ENCODE measurements at regions not wholly inside any gene's neighbourhood (a gene's known extent, or its start where the extent isn't known, plus 50 kb on each side); places are given as distances from the start of the nearest gene placed in this dataset.

GRCh38 chr5:8550921-8551320 is 682.0 kb downstream of the MTRR start:
- TF ChIP-seq POLR2A (IDR thresholded peaks at IDR 0.05) (no peak), POLR2AphosphoS5 (IDR thresholded peaks at IDR 0.05) (no peak)
- TF ChIP-seq, protein P1, sequence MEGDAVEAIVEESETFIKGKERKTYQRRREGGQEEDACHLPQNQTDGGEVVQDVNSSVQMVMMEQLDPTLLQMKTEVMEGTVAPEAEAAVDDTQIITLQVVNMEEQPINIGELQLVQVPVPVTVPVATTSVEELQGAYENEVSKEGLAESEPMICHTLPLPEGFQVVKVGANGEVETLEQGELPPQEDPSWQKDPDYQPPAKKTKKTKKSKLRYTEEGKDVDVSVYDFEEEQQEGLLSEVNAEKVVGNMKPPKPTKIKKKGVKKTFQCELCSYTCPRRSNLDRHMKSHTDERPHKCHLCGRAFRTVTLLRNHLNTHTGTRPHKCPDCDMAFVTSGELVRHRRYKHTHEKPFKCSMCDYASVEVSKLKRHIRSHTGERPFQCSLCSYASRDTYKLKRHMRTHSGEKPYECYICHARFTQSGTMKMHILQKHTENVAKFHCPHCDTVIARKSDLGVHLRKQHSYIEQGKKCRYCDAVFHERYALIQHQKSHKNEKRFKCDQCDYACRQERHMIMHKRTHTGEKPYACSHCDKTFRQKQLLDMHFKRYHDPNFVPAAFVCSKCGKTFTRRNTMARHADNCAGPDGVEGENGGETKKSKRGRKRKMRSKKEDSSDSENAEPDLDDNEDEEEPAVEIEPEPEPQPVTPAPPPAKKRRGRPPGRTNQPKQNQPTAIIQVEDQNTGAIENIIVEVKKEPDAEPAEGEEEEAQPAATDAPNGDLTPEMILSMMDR (IDR thresholded peaks at IDR 0.05) = no peak
